GM12892 (cell line): ENCODE measurements at regions not wholly inside any gene's neighbourhood (a gene's known extent, or its start where the extent isn't known, plus 50 kb on each side); places are given as distances from the start of the nearest gene placed in this dataset.

ENCODE experiments used
- POLR2A ChIP-seq: IDR thresholded peaks from 2 replicates; pipeline ENCODE4 v1.6.1; 2011; ENCODE audit warnings: low read depth, low read length, control low read depth
- POLR2AphosphoS5 ChIP-seq: IDR thresholded peaks from 2 replicates; pipeline ENCODE4 v1.6.1; 2011; ENCODE audit warnings: low read depth, low read length, control low read depth
- TAF1 ChIP-seq: IDR thresholded peaks from 2 replicates; pipeline ENCODE4 v1.6.1; 2011; ENCODE audit warnings: low read depth, mild to moderate bottlenecking, control low read depth, low read length, borderline replicate concordance

- TF ChIP-seq POLR2A (no peak), POLR2AphosphoS5 (no peak), TAF1 (no peak)
These were observed 118.8 kb upstream of the DAZL start for GRCh38 chr3:16723978-16724377.
